Vagina (tissue), 2 donors: ENCODE measurements at regions not wholly inside any gene's neighbourhood (a gene's known extent, or its start where the extent isn't known, plus 50 kb on each side); places are given as distances from the start of the nearest gene placed in this dataset.

Source experiments
- CTCF ChIP-seq, 3 experiments: fragments of 450-650 bp in 2 of 3; fragments of 200-600 bp in 1 of 3; sonication (generic) in 1 of 3; IDR thresholded peaks; one replicate each; pipeline ENCODE4 v1.5.1; 2017 to 2019; ENCODE audit warnings: antibody characterized with exemption in 3 of 3, mild to moderate bottlenecking in 2 of 3, moderate library complexity in 2 of 3
- POLR2A ChIP-seq, 2 donors: fragments of 450-650 bp; IDR thresholded peaks; one replicate each; pipeline ENCODE4 v1.6.1; 2017; ENCODE audit warnings: antibody characterized with exemption in 2 of 2, mild to moderate bottlenecking in 2 of 2, moderate library complexity in 2 of 2
- POLR2AphosphoS5 ChIP-seq, 2 donors: sonication (generic); formaldehyde crosslinking; IDR thresholded peaks; one replicate each; pipeline ENCODE4 v1.9.0; 2017; ENCODE audit warnings: antibody characterized with exemption in 2 of 2, mild to moderate bottlenecking in 2 of 2, low read depth in 1 of 2; ENCODE audit not compliant: insufficient read depth in 1 of 2

DNA sequence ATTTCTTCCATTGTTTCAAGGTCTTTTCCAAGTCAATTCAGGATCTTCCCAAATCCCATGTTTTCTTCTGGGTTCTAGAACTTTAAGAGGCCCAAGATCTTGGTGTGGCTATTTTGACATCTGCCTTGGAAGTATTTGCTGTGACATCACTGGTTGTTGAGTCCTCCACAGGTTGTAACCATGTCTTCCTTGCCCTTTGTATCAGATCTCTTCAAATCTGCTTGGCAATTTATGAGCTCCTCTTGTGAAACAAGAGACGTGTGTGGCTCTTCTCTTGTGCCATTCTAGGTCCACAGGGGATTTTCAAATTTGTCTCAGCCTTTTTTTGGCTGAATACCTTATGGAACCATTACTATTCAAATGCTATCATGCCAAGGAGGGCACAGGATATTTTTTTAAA lies 60.3 kb upstream of the KCNK2 start:
- TF ChIP-seq CTCF (IDR thresholded peaks at IDR 0.05) (no peak), POLR2AphosphoS5 (IDR thresholded peaks at IDR 0.05; ENCODE audit: insufficient read depth in 1 of 2, low read depth in 1 of 2) (no peak), POLR2A (IDR thresholded peaks at IDR 0.05) (no peak)
